GM18499 (cell line): ENCODE measurements at regions not wholly inside any gene's neighbourhood (a gene's known extent, or its start where the extent isn't known, plus 50 kb on each side); places are given as distances from the start of the nearest gene placed in this dataset.

Source experiments
- ATAC-seq: cut with Tn5 transposase; IDR thresholded peaks from one replicate; pipeline ENCODE4 v1.9.1; 2021; ENCODE audit warnings: moderate number of reproducible peaks; ENCODE audit not compliant: insufficient read depth, unreplicated experiment

GRCh38 chr15:85935182-85935581 is 140.5 kb upstream of the KLHL25 start:
- ATAC-seq: no peak

- ATAC-seq: no peak
Observed at GRCh38 chr15:85937661-85938060, 142.0 kb upstream of the AGBL1 start.

GRCh38 chr15:85941186-85941855 is 138.3 kb upstream of the AGBL1 start:
- no peak for ATAC-seq

GRCh38 chr15:85942632-85943031 is 137.0 kb upstream of the AGBL1 start:
- no peak for ATAC-seq

- no peak for ATAC-seq
Observed at GRCh38 chr15:85943151-85943550, 136.5 kb upstream of the AGBL1 start.

GRCh38 chr15:85943791-85944190 is 135.9 kb upstream of the AGBL1 start:
- no peak for ATAC-seq

GRCh38 chr15:85947021-85947420 is 132.7 kb upstream of the AGBL1 start:
- ATAC-seq: no peak

- ATAC-seq: no peak
Observed at GRCh38 chr15:85947936-85948335, 131.7 kb upstream of the AGBL1 start.

GRCh38 chr15:85950101-85950500 is 129.6 kb upstream of the AGBL1 start:
- no peak for ATAC-seq

GRCh38 chr15:85954586-85954985 is 125.1 kb upstream of the AGBL1 start:
- no peak for ATAC-seq

- ATAC-seq: peak; percentile 90
Observed at GRCh38 chr15:85955501-85956391, 123.9 kb upstream of the AGBL1 start.

GRCh38 chr15:85956532-85957275 is 123.0 kb upstream of the AGBL1 start:
- ATAC-seq: no peak

GRCh38 chr15:85959611-85960010 is 120.1 kb upstream of the AGBL1 start:
- no peak for ATAC-seq

GRCh38 chr15:85960381-85960780 is 119.3 kb upstream of the AGBL1 start:
- ATAC-seq: no peak

GRCh38 chr15:85961821-85962220 is 117.8 kb upstream of the AGBL1 start:
- ATAC-seq: no peak

- no peak for ATAC-seq
Observed at GRCh38 chr15:85963262-85963760, 116.4 kb upstream of the AGBL1 start.

GRCh38 chr15:85964471-85964870 is 115.2 kb upstream of the AGBL1 start:
- no peak for ATAC-seq

- no peak for ATAC-seq
Observed at GRCh38 chr15:85967553-85967952, 112.1 kb upstream of the AGBL1 start.

GRCh38 chr15:85972805-85973540 is 106.7 kb upstream of the AGBL1 start:
- no peak for ATAC-seq
